IMR-90 (cell line): ENCODE measurements at regions not wholly inside any gene's neighbourhood (a gene's known extent, or its start where the extent isn't known, plus 50 kb on each side); places are given as distances from the start of the nearest gene placed in this dataset.

Source experiments
- ATAC-seq: fragments of 200-7000 bp; cut with Tn5 transposase; 2 replicates; pipeline ENCODE4 v1.9.1; 2020; ENCODE audit warnings: low read depth, mild to moderate bottlenecking, moderate library complexity
- BruUV-seq: library from RNA; stranded (reverse); fragments of 400-500 nt; replicated peaks from 2 replicates; lab custom pipeline; 2021; lab: Mats Ljungman, UMichigan
- CTCF ChIA-PET: fragments of 300-600 bp; formaldehyde crosslinking; extraction: SDS; loops from one replicate; lab custom pipeline; 2021; ENCODE audit warnings: antibody characterized with exemption; lab: Yijun Ruan, JAX
- POLR2A ChIA-PET: fragments of 300-600 bp; sonication (Branson Sonifier 250); formaldehyde crosslinking; loops from one replicate; lab custom pipeline; 2022; ENCODE audit warnings: antibody characterized with exemption; ENCODE audit not compliant: unreplicated experiment; lab: Charles Lee
- DNase-seq: peaks from one replicate; pipeline ENCODE4 v3.0.0; 2013
- H2AFZ ChIP-seq: replicated peaks from 2 replicates; pipeline ENCODE3; 2013; ENCODE audit warnings: low read length, mild to moderate bottlenecking; ENCODE audit not compliant: poor library complexity
- H2AK5ac ChIP-seq: 2 replicates; pipeline ENCODE4 v1.6.1; 2013; ENCODE audit warnings: low read depth, low read length, inconsistent platforms
- H2AK9ac ChIP-seq: replicated peaks from 2 replicates; pipeline ENCODE3; 2013; ENCODE audit warnings: mild to moderate bottlenecking, low read depth, low read length, moderate library complexity; ENCODE audit not compliant: poor library complexity
- H2BK120ac ChIP-seq: 2 replicates; pipeline ENCODE4 v1.6.1; 2013; ENCODE audit warnings: low read depth, low read length, inconsistent platforms
- H2BK15ac ChIP-seq: 3 replicates; pipeline ENCODE4 v1.6.1; 2013; ENCODE audit warnings: low read depth, low read length, inconsistent platforms
- H2BK20ac ChIP-seq: 2 replicates; pipeline ENCODE4 v1.6.1; 2013; ENCODE audit warnings: low read depth, mild to moderate bottlenecking, inconsistent platforms, low read length, moderate library complexity
- H2BK5ac ChIP-seq: 2 replicates; pipeline ENCODE4 v1.6.1; 2013; ENCODE audit warnings: mild to moderate bottlenecking, low read depth, low read length, inconsistent platforms; ENCODE audit not compliant: poor library complexity, severe bottlenecking
- H3K14ac ChIP-seq: replicated peaks from 2 replicates; pipeline ENCODE4 v1.6.1; 2013; ENCODE audit warnings: low read depth, low read length, inconsistent platforms
- H3K18ac ChIP-seq: 2 replicates; pipeline ENCODE4 v1.6.1; 2013; ENCODE audit warnings: low read depth, low read length, control low read depth
- H3K23ac ChIP-seq: 2 replicates; pipeline ENCODE4 v1.6.1; 2013; ENCODE audit warnings: low read depth, low read length, inconsistent platforms
- H3K27ac ChIP-seq: 2 replicates; pipeline ENCODE4 v1.5.1; 2013; ENCODE audit warnings: mild to moderate bottlenecking, control low read depth, low read length; ENCODE audit not compliant: insufficient read depth
- H3K27me3 ChIP-seq: 2 replicates; pipeline ENCODE4 v1.6.1; 2013; ENCODE audit warnings: low read length; ENCODE audit not compliant: control insufficient read depth, insufficient read depth
- H3K36me3 ChIP-seq: 2 replicates; pipeline ENCODE4 v1.6.1; 2013; ENCODE audit warnings: low read length, mixed read lengths; ENCODE audit not compliant: control insufficient read depth, insufficient read depth
- H3K4ac ChIP-seq: 2 replicates; pipeline ENCODE4 v1.6.1; 2013; ENCODE audit warnings: low read depth, low read length, inconsistent platforms
- H3K4me1 ChIP-seq: 2 replicates; pipeline ENCODE4 v1.6.1; 2013; ENCODE audit warnings: low read length, mixed read lengths; ENCODE audit not compliant: control insufficient read depth, insufficient read depth
- H3K4me2 ChIP-seq: 2 replicates; pipeline ENCODE4 v1.6.1; 2013; ENCODE audit warnings: low read depth, mild to moderate bottlenecking, control low read depth, low read length, moderate library complexity
- H3K4me3 ChIP-seq: 2 replicates; pipeline ENCODE4 v1.5.1; 2013; ENCODE audit warnings: low read depth, mild to moderate bottlenecking, control low read depth, low read length, moderate library complexity; ENCODE audit not compliant: insufficient read depth
- H3K56ac ChIP-seq: 2 replicates; pipeline ENCODE4 v1.6.1; 2013; ENCODE audit warnings: low read length, inconsistent platforms; ENCODE audit not compliant: insufficient read depth; ENCODE audit errors: extremely low read depth
- H3K79me1 ChIP-seq, 2 experiments: 2 replicates each; pipeline ENCODE4 v1.6.1; 2013; ENCODE audit warnings: low read length in 2 of 2, inconsistent platforms in 1 of 2, low read depth in 1 of 2
- H3K9ac ChIP-seq: 2 replicates; pipeline ENCODE4 v1.6.1; 2013; ENCODE audit warnings: low read depth, low read length, control low read depth
- H3K9me1 ChIP-seq: 2 replicates; pipeline ENCODE4 v1.6.1; 2013; ENCODE audit warnings: low read length, inconsistent platforms; ENCODE audit not compliant: insufficient read depth
- H3K9me3 ChIP-seq: 2 replicates; pipeline ENCODE4 v1.6.1; 2013; ENCODE audit warnings: low read length; ENCODE audit not compliant: control insufficient read depth, insufficient read depth
- H4K20me1 ChIP-seq: 2 replicates; pipeline ENCODE4 v1.6.1; 2013; ENCODE audit warnings: low read length, inconsistent platforms; ENCODE audit not compliant: insufficient read depth
- H4K5ac ChIP-seq: 2 replicates; pipeline ENCODE4 v1.6.1; 2013; ENCODE audit warnings: mild to moderate bottlenecking, low read depth, low read length, control low read depth
- H4K8ac ChIP-seq, 2 experiments: 2 replicates each; pipeline ENCODE4 v1.6.1; 2013; ENCODE audit warnings: low read depth in 2 of 2, low read length in 2 of 2, control low read depth in 1 of 2, inconsistent platforms in 1 of 2
- H4K91ac ChIP-seq: 2 replicates; pipeline ENCODE4 v1.6.1; 2013; ENCODE audit warnings: low read depth, low read length, inconsistent platforms; ENCODE audit not compliant: insufficient read depth
- BHLHE40 ChIP-seq: fragments of 150-350 bp; IDR thresholded peaks from 2 replicates; pipeline ENCODE4 v1.6.1; 2016; ENCODE audit warnings: mild to moderate bottlenecking, low read depth, low read length
- CEBPB ChIP-seq: IDR thresholded peaks from 2 replicates; pipeline ENCODE4 v1.6.1; 2012; ENCODE audit warnings: low read depth, low read length, improper control_type of control experiment
- CHD1 ChIP-seq: IDR thresholded peaks from 2 replicates; pipeline ENCODE4 v1.6.1; 2012; ENCODE audit warnings: low read depth, low read length, improper control_type of control experiment
- FOS ChIP-seq: fragments of 150-350 bp; IDR thresholded peaks from 2 replicates; pipeline ENCODE4 v1.6.1; 2016; ENCODE audit warnings: low read depth, low read length
- MAFK ChIP-seq: IDR thresholded peaks from 2 replicates; pipeline ENCODE4 v1.6.1; 2012; ENCODE audit warnings: low read depth, low read length, improper control_type of control experiment
- MXI1 ChIP-seq: IDR thresholded peaks from 2 replicates; pipeline ENCODE4 v1.6.1; 2012; ENCODE audit warnings: low read depth, mild to moderate bottlenecking, low read length, moderate library complexity, borderline replicate concordance
- NFE2L2 ChIP-seq: fragments of 150-350 bp; IDR thresholded peaks from 2 replicates; pipeline ENCODE4 v1.6.1; 2016; ENCODE audit warnings: low read depth, mild to moderate bottlenecking, low read length
- POLR2A ChIP-seq: IDR thresholded peaks from 2 replicates; pipeline ENCODE4 v1.6.1; 2012; ENCODE audit warnings: mild to moderate bottlenecking, low read depth, low read length
- RAD21 ChIP-seq: IDR thresholded peaks from 2 replicates; pipeline ENCODE4 v1.6.1; 2012; ENCODE audit warnings: low read length, improper control_type of control experiment
- SMC3 ChIP-seq: fragments of 150-350 bp; IDR thresholded peaks from 2 replicates; pipeline ENCODE4 v1.6.1; 2016; ENCODE audit warnings: low read depth, mild to moderate bottlenecking, antibody characterized with exemption, low read length, moderate library complexity
- WGBS, 2 experiments: methylation state at CpG; one replicate each; pipeline versions ENCODE4 v1.1.5 to v1.1.7; 2013; ENCODE audit warnings: missing lambda C conversion rate in 2 of 2; ENCODE audit not compliant: insufficient read length in 1 of 2; ENCODE audit errors: extremely low coverage in 2 of 2; 5-methylcytosine and 5-hydroxymethylcytosine counted together
- dilution Hi-C: fragments of 300-500 bp; cut with HindIII; formaldehyde crosslinking; loops from one replicate; pipeline ENCODE4 v1.14.3; 2018; ENCODE audit warnings: low sequenced_read_pairs; ENCODE audit not compliant: unreplicated experiment
- in situ Hi-C: fragments of 300-500 bp; cut with MboI; formaldehyde crosslinking; loops from 3 replicates; pipeline ENCODE4 v1.14.3; 2019; ENCODE audit warnings: low sequenced_read_pairs, inconsistent platforms, mixed read lengths
- intact Hi-C: fragments of 100-400 bp; cut with micrococcal nuclease; formaldehyde crosslinking; loops from 2 replicates; pipeline ENCODE4 v1.10.0; 2022
- TF ChIP-seq, protein P1 (sequence below): fragments of 150-350 bp; IDR thresholded peaks from 2 replicates; pipeline ENCODE4 v1.6.1; 2016; ENCODE audit warnings: low read depth, mild to moderate bottlenecking, low read length, moderate library complexity, borderline replicate concordance
- TF ChIP-seq, protein P2 (sequence below): conservative IDR thresholded peaks from 2 replicates; pipeline ENCODE4 v1.5.1; 2012; ENCODE audit warnings: mild to moderate bottlenecking, low read depth, low read length, improper control_type of control experiment

DNA sequence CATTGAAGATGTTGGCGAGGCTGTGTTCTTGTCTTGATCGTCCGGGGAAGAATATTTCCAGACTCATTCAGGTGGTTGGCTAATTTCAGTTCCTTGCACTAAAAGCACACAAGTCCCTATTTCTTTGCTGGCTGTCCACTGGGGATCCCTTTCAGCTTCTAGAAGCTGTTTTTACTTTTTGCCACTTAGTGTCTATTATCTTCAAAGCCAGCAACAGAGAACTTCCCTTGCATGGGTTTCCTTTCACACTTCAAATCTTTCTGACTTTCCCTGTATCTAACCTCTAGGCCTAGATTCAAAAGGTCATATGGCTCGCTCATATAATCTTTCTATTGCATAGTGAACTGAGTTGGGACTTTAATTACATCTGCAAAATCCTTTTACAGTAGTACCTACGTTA is 215.3 kb upstream of the PCDH9 start:
- no peaks in the 10 kb centered on the region for H3K4me1 ChIP-seq
- H4K20me1 ChIP-seq: no peaks in the 10 kb centered on the region
- WGBS, 2 experiments: 100% methylated on average over 2 of the region's 5 CpGs; no CpG with 5 or more reads in 1 of the 2 experiments
- no peaks in the 10 kb centered on the region for H3K9me1 ChIP-seq
- no peak overlapping the region for H4K8ac ChIP-seq
- no TSS peak for BruUV-seq
- no peak overlapping the region for H2BK20ac ChIP-seq
- no peaks in the 10 kb centered on the region for H3K36me3 ChIP-seq
- H3K4me2 ChIP-seq: no peak overlapping the region
- DNase-seq: no peak
- H2BK5ac ChIP-seq: no peak overlapping the region
- no peak overlapping the region for H3K23ac ChIP-seq
- dilution Hi-C loops (no loop called here), in situ Hi-C loops (no loop called here), intact Hi-C loops (no loop called here)
- no peak overlapping the region for H3K4me3 ChIP-seq
- H2AK5ac ChIP-seq: no peak overlapping the region
- no peaks in the 10 kb centered on the region for H3K9me3 ChIP-seq
- H4K5ac ChIP-seq: no peak overlapping the region
- ChIA-PET CTCF (no interaction called here), POLR2A (no interaction called here)
- no peak overlapping the region for H3K9ac ChIP-seq
- no peak for TF ChIP-seq SMC3
- TF ChIP-seq, protein P1, sequence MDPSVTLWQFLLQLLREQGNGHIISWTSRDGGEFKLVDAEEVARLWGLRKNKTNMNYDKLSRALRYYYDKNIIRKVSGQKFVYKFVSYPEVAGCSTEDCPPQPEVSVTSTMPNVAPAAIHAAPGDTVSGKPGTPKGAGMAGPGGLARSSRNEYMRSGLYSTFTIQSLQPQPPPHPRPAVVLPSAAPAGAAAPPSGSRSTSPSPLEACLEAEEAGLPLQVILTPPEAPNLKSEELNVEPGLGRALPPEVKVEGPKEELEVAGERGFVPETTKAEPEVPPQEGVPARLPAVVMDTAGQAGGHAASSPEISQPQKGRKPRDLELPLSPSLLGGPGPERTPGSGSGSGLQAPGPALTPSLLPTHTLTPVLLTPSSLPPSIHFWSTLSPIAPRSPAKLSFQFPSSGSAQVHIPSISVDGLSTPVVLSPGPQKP: no peak
- no peak for TF ChIP-seq FOS
- TF ChIP-seq, protein P2, sequence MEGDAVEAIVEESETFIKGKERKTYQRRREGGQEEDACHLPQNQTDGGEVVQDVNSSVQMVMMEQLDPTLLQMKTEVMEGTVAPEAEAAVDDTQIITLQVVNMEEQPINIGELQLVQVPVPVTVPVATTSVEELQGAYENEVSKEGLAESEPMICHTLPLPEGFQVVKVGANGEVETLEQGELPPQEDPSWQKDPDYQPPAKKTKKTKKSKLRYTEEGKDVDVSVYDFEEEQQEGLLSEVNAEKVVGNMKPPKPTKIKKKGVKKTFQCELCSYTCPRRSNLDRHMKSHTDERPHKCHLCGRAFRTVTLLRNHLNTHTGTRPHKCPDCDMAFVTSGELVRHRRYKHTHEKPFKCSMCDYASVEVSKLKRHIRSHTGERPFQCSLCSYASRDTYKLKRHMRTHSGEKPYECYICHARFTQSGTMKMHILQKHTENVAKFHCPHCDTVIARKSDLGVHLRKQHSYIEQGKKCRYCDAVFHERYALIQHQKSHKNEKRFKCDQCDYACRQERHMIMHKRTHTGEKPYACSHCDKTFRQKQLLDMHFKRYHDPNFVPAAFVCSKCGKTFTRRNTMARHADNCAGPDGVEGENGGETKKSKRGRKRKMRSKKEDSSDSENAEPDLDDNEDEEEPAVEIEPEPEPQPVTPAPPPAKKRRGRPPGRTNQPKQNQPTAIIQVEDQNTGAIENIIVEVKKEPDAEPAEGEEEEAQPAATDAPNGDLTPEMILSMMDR: no peak
- no peak for TF ChIP-seq RAD21
- TF ChIP-seq BHLHE40: no peak
- no peak for TF ChIP-seq MXI1
- no peak for TF ChIP-seq CHD1
- no peak for TF ChIP-seq NFE2L2
- TF ChIP-seq MAFK: no peak
- TF ChIP-seq POLR2A: no peak
- no peak for TF ChIP-seq CEBPB
- H4K91ac ChIP-seq: no peak overlapping the region
- no peak overlapping the region for H3K4ac ChIP-seq
- no peak overlapping the region for H3K18ac ChIP-seq
- no peak overlapping the region for H2BK15ac ChIP-seq
- no peak overlapping the region for H2AK9ac ChIP-seq
- no peak for ATAC-seq
- H2BK120ac ChIP-seq: no peak overlapping the region
- no peak overlapping the region for H3K56ac ChIP-seq
- no peak overlapping the region for H3K14ac ChIP-seq
- H3K79me1 ChIP-seq: no peaks in the 10 kb centered on the region
- H2AFZ ChIP-seq: no peak overlapping the region
- no peak overlapping the region for H3K27ac ChIP-seq
- no peaks in the 10 kb centered on the region for H3K27me3 ChIP-seq
